HuH-7.5 (cell line): ENCODE measurements at regions not wholly inside any gene's neighbourhood (a gene's known extent, or its start where the extent isn't known, plus 50 kb on each side); places are given as distances from the start of the nearest gene placed in this dataset.
A peak's percentile ranks its signal among the peaks of the same experiment; 100 is the strongest.

Experiments
- DNase-seq: peaks from one replicate; pipeline ENCODE4 v3.0.0; 2011; ENCODE audit warnings: low spot score

- peak; percentile 20 for DNase-seq
Observed at GRCh38 chr3:102113421-102114041, 264.2 kb downstream of the NFKBIZ start.

GRCh38 chr3:102114264-102114979, 265.1 kb downstream of the NFKBIZ start:
- DNase-seq: no peak

GRCh38 chr3:102122527-102122926, 273.2 kb downstream of the NFKBIZ start:
- no peak for DNase-seq

GRCh38 chr3:102123590-102124190, 274.4 kb downstream of the NFKBIZ start:
- no peak for DNase-seq

GRCh38 chr3:102124282-102124681, 275.0 kb downstream of the NFKBIZ start:
- no peak for DNase-seq

GRCh38 chr3:102124704-102125103, 275.4 kb downstream of the NFKBIZ start:
- DNase-seq: no peak

- DNase-seq: no peak
Observed at GRCh38 chr3:102125197-102125993, 276.1 kb downstream of the NFKBIZ start.

- DNase-seq: no peak
Observed at GRCh38 chr3:102125994-102126368, 276.7 kb downstream of the NFKBIZ start.

- no peak for DNase-seq
Observed at GRCh38 chr3:102129760-102130608, 280.7 kb downstream of the NFKBIZ start.

GRCh38 chr3:102132370-102132769, 283.1 kb downstream of the NFKBIZ start:
- no peak for DNase-seq

- no peak for DNase-seq
Observed at GRCh38 chr3:102133376-102133775, 284.1 kb downstream of the NFKBIZ start.

- no peak for DNase-seq
Observed at GRCh38 chr3:102135316-102135715, 286.0 kb downstream of the NFKBIZ start.

- DNase-seq: no peak
Observed at GRCh38 chr3:102136183-102136582, 286.9 kb downstream of the NFKBIZ start.

GRCh38 chr3:102140116-102140515, 290.8 kb downstream of the NFKBIZ start:
- no peak for DNase-seq

GRCh38 chr3:102141096-102141927, 292.0 kb downstream of the NFKBIZ start:
- DNase-seq: no peak

GRCh38 chr3:102141928-102142239, 292.6 kb downstream of the NFKBIZ start:
- DNase-seq: no peak

GRCh38 chr3:102142379-102143060, 292.3 kb upstream of the ZPLD1 start:
- no peak for DNase-seq

GRCh38 chr3:102143536-102143935, 291.3 kb upstream of the ZPLD1 start:
- DNase-seq: no peak

GRCh38 chr3:102144063-102144462, 290.8 kb upstream of the ZPLD1 start:
- DNase-seq: no peak

GRCh38 chr3:102148598-102149337, 286.0 kb upstream of the ZPLD1 start:
- no peak for DNase-seq
